OCI-LY3 (cell line): ENCODE measurements at regions not wholly inside any gene's neighbourhood (a gene's known extent, or its start where the extent isn't known, plus 50 kb on each side); places are given as distances from the start of the nearest gene placed in this dataset.

Experiments
- H2AFZ ChIP-seq: fragments of 200-600, 300-600 bp; shearing (Covaris generic); 2 replicates; pipeline ENCODE4 v1.6.0; 2014; ENCODE audit warnings: antibody characterized with exemption, low read depth, low read length
- H3K27ac ChIP-seq: fragments of 200-600, 300-600 bp; sonication (generic); 2 replicates; pipeline ENCODE4 v1.5.1; 2014; ENCODE audit warnings: mild to moderate bottlenecking, low read length, moderate library complexity, mixed read lengths
- H3K27me3 ChIP-seq: fragments of 200-600, 300-600 bp; sonication (generic); 2 replicates; pipeline ENCODE4 v1.6.1; 2014; ENCODE audit warnings: low read depth, low read length, mixed read lengths
- H3K36me3 ChIP-seq: fragments of 200-600, 300-600 bp; sonication (generic); replicated peaks from 2 replicates; pipeline ENCODE3; 2014; ENCODE audit warnings: low read depth, low read length, mixed read lengths
- H3K4me1 ChIP-seq: fragments of 300-600, 200-600 bp; sonication (generic); 2 replicates; pipeline ENCODE4 v1.6.1; 2014; ENCODE audit warnings: low read length, mixed read lengths
- H3K4me2 ChIP-seq: fragments of 200-600, 300-600 bp; sonication (generic); 2 replicates; pipeline ENCODE4 v1.6.1; 2014; ENCODE audit warnings: low read length, mixed read lengths
- H3K4me3 ChIP-seq: fragments of 300-600, 200-600 bp; sonication (generic); 2 replicates; pipeline ENCODE4 v1.5.1; 2014; ENCODE audit warnings: antibody characterized with exemption, mild to moderate bottlenecking, low read length, moderate library complexity
- H3K79me2 ChIP-seq: fragments of 300-600, 200-600 bp; shearing (Covaris generic); 2 replicates; pipeline ENCODE4 v1.6.1; 2014; ENCODE audit warnings: mild to moderate bottlenecking, low read length, mixed read lengths
- H3K9ac ChIP-seq: fragments of 300-600, 200-600 bp; shearing (Covaris generic); 2 replicates; pipeline ENCODE4 v1.6.0; 2014; ENCODE audit warnings: mild to moderate bottlenecking, low read length, moderate library complexity
- H3K9me3 ChIP-seq: fragments of 200-600, 300-600 bp; shearing (Covaris generic); 2 replicates; pipeline ENCODE4 v1.6.1; 2014; ENCODE audit warnings: low read length, mixed read lengths; ENCODE audit not compliant: insufficient read depth
- H4K20me1 ChIP-seq: fragments of 200-600, 300-600 bp; sonication (generic); 2 replicates; pipeline ENCODE4 v1.6.1; 2016; ENCODE audit warnings: low read length, mixed read lengths; ENCODE audit not compliant: insufficient read depth
- EZH2phosphoT487 ChIP-seq: fragments of 200-600 bp; shearing (Covaris generic); IDR thresholded peaks from 2 replicates; pipeline ENCODE4 v1.6.1; 2018; ENCODE audit warnings: antibody characterized with exemption, mixed run types, low read depth
- TF ChIP-seq, protein P1 (sequence below): fragments of 200-600, 300-600 bp; sonication (generic); IDR thresholded peaks from 2 replicates; pipeline ENCODE4 v1.5.1; 2014; ENCODE audit warnings: antibody characterized with exemption, low read length, low read depth

DNA sequence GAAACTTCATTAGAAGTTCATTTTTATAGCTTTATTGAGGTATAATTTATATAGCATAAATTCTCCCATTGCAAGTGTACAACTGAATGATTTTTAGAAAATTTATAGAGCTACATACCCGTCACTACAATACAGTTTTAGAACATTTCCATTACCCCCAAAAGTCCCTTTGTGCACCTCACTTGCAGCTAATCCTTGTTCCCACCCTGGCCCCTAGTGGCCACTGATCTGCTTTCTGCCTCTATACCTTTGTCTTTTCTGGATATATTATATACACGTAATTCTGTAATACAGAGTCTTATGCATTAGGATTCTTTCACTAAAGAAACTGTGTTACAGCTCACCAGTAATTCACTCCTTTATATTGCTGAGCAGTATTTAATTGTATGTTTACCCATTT lies 145.1 kb upstream of the DIO2 start:
- Histone ChIP-seq H3K4me1 (no peaks in the 10 kb centered on the region), H2AFZ (no peak overlapping the region), H4K20me1 (no peaks in the 10 kb centered on the region), H3K79me2 (no peaks in the 10 kb centered on the region), H3K4me3 (no peak overlapping the region), H3K9ac (no peak overlapping the region), H3K27me3 (0 out of 2 replicates have a peak, but pooled peaks cover 4% of the 10 kb centered on the region), H3K36me3 (no peaks in the 10 kb centered on the region), H3K27ac (no peak overlapping the region), H3K9me3 (no peaks in the 10 kb centered on the region), H3K4me2 (no peak overlapping the region)
- TF ChIP-seq, protein P1, sequence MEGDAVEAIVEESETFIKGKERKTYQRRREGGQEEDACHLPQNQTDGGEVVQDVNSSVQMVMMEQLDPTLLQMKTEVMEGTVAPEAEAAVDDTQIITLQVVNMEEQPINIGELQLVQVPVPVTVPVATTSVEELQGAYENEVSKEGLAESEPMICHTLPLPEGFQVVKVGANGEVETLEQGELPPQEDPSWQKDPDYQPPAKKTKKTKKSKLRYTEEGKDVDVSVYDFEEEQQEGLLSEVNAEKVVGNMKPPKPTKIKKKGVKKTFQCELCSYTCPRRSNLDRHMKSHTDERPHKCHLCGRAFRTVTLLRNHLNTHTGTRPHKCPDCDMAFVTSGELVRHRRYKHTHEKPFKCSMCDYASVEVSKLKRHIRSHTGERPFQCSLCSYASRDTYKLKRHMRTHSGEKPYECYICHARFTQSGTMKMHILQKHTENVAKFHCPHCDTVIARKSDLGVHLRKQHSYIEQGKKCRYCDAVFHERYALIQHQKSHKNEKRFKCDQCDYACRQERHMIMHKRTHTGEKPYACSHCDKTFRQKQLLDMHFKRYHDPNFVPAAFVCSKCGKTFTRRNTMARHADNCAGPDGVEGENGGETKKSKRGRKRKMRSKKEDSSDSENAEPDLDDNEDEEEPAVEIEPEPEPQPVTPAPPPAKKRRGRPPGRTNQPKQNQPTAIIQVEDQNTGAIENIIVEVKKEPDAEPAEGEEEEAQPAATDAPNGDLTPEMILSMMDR = peak; percentile 43
- TF ChIP-seq EZH2phosphoT487 = no peak

DNA sequence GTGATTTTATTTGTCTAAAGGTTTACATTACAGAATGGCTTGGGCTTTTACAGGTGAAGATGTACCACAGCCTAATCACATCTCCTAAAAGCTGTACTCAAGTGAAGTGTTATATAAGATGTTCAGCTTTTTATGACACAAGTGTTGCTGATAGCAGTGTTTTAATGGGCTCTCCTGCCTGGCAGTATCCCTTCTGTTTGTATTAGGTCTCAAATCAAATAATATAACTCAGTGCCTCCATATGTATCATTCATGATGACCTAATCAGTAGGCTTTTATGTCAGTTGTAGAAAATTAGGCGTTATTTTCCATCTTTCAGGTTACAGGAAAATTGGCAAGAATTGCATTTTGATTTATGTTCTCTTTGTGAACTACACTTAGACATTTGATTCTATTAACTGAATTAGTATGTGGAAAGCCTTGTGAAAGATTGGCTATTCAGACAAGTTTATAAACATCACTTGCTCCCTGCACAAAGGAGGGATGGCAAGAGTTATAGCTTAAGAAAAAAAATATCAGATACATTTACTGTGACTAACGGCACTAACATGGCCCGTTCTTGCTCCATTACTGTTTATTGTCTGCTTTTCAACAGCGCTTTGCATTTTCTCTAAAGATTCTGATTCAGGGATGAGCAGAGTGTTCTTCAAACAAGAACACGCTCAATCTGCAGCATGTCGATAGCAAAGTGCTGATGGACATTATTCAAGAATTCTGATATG lies 143.7 kb upstream of the DIO2 start:
- Histone ChIP-seq H3K4me3 (no peak overlapping the region), H3K27me3 (0 out of 2 replicates have a peak, but pooled peaks cover 4% of the 10 kb centered on the region), H3K36me3 (no peaks in the 10 kb centered on the region), H3K9me3 (no peaks in the 10 kb centered on the region), H3K4me1 (no peaks in the 10 kb centered on the region), H3K79me2 (no peaks in the 10 kb centered on the region), H3K9ac (no peak overlapping the region), H4K20me1 (no peaks in the 10 kb centered on the region), H3K27ac (no peak overlapping the region), H2AFZ (no peak overlapping the region), H3K4me2 (no peak overlapping the region)
- TF ChIP-seq EZH2phosphoT487 = no peak
- TF ChIP-seq, protein P1 = no peak

DNA sequence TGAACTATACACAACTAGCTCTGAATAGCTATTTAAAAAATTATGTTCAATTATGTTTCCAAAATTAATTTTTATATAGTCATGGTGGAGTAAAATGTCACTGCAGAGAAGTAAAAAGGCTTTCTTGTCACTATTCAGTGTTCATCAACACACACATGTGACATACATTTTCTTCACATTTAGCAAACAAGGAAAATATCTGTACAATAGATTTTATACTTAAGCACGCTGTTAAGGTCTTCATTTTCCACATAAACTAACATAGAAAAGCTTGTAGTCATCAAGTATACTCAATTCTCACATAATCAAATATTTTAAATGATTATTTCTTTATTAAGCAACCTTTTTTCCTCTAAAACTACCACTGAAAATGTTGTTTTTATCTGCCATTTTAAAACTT lies 141.2 kb upstream of the DIO2 start:
- H4K20me1 ChIP-seq = no peaks in the 10 kb centered on the region
- H3K4me1 ChIP-seq = no peaks in the 10 kb centered on the region
- no peak for TF ChIP-seq EZH2phosphoT487
- TF ChIP-seq, protein P1 = no peak
- no peaks in the 10 kb centered on the region for H3K36me3 ChIP-seq
- H3K4me3 ChIP-seq = no peak overlapping the region
- no peak overlapping the region for H3K4me2 ChIP-seq
- H2AFZ ChIP-seq = no peak overlapping the region
- H3K27ac ChIP-seq = no peak overlapping the region
- H3K27me3 ChIP-seq = 0 out of 2 replicates have a peak, but pooled peaks cover 4% of the 10 kb centered on the region
- H3K9me3 ChIP-seq = no peaks in the 10 kb centered on the region
- H3K79me2 ChIP-seq = no peaks in the 10 kb centered on the region
- H3K9ac ChIP-seq = no peak overlapping the region

DNA sequence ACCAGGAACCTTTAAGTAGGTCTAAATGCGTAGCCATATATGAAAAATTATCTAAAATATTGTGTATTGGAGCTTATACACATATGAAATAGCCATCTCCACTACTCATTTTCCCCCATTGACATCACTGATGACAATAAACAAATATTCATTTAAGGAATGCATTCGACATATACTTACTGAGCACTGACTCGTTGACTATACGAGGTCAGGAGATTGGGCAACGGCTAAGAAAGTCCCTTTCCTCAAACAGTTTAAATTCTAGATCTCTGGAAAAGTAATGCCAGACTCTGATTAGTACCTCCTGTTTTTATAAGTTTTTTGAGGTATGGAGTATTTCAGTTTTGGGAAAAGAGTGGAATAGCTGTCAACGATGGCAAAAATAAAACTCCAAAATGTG lies 139.4 kb upstream of the DIO2 start:
- H3K4me1 ChIP-seq = no peaks in the 10 kb centered on the region
- no peak overlapping the region for H3K4me3 ChIP-seq
- H3K9me3 ChIP-seq = no peaks in the 10 kb centered on the region
- 0 out of 2 replicates have a peak, but pooled peaks cover 4% of the 10 kb centered on the region for H3K27me3 ChIP-seq
- H2AFZ ChIP-seq = no peak overlapping the region
- H3K27ac ChIP-seq = no peak overlapping the region
- H3K36me3 ChIP-seq = no peaks in the 10 kb centered on the region
- no peaks in the 10 kb centered on the region for H4K20me1 ChIP-seq
- no peak for TF ChIP-seq EZH2phosphoT487
- TF ChIP-seq, protein P1 = no peak
- no peak overlapping the region for H3K4me2 ChIP-seq
- no peak overlapping the region for H3K9ac ChIP-seq
- no peaks in the 10 kb centered on the region for H3K79me2 ChIP-seq
